Hepatocyte (in vitro differentiated cells): ENCODE measurements at regions not wholly inside any gene's neighbourhood (a gene's known extent, or its start where the extent isn't known, plus 50 kb on each side); places are given as distances from the start of the nearest gene placed in this dataset.

Experiments
- CTCF ChIP-seq: fragments of 200-600 bp; sonication (generic); IDR thresholded peaks from 2 replicates; pipeline ENCODE4 v1.5.1; 2016; ENCODE audit warnings: antibody characterized with exemption, mild to moderate bottlenecking; ENCODE audit not compliant: poor library complexity
- EZH2 ChIP-seq: fragments of 200-600 bp; sonication (generic); IDR thresholded peaks from 2 replicates; pipeline ENCODE4 v1.6.1; 2016; ENCODE audit warnings: antibody characterized with exemption, mild to moderate bottlenecking, borderline replicate concordance
- EZH2phosphoT487 ChIP-seq: fragments of 200-600 bp; sonication (generic); IDR thresholded peaks from one replicate; pipeline ENCODE4 v1.6.1; 2018; ENCODE audit warnings: antibody characterized with exemption, mild to moderate bottlenecking, low read depth, moderate library complexity; ENCODE audit not compliant: unreplicated experiment, severe bottlenecking

GRCh38 chr2:122108186-122108585, 352.7 kb downstream of the TSN start:
- TF ChIP-seq CTCF (no peak), EZH2phosphoT487 (no peak), EZH2 (no peak)
